ENCODE measurements at regions not wholly inside any gene's neighbourhood (a gene's known extent, or its start where the extent isn't known, plus 50 kb on each side); places are given as distances from the start of the nearest gene placed in this dataset.

- Histone ChIP-seq H3K4me3 (ENCODE audit: low read length) (no peak overlapping the region), H3K4me1 (ENCODE audit: control insufficient read depth, insufficient read depth, low read length) (no peaks in the 10 kb centered on the region), H3K9me3 (ENCODE audit: control insufficient read depth, low read length) (no peaks in the 10 kb centered on the region), H3K27me3 (ENCODE audit: control insufficient read depth, insufficient read depth) (no peaks in the 10 kb centered on the region), H3K27ac (ENCODE audit: low read length) (no peak overlapping the region)
- no peak for ATAC-seq
- peak; percentile 57 to 76 (median 74) for DNase-seq
- 16% methylated on average over 12 of the region's 12 CpGs for WGBS
- intact Hi-C loops (cut with DNase I), result no loop called here
Observed at GRCh38 chr6:3943331-3943765, 94.2 kb downstream of the FAM50B start.

DNA sequence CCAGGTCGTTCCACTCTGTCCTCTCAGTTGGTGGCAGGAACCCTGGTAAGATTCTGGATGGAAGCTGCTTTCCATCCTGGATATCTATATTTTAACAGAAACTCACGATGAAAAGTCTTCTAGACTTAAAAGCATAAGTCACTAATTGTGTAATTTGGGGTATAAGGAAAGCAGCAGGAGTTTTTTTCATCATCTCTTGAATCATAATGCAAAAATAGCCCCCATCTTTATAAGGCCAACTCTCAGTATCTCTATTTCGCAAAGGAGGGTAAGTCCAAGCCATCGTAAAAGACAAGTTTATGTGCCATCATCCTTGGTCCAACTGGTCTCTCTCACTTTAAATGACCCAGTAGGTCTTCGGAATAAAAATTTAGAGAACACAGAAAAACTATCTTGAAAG is 95.1 kb downstream of the FAM50B start:
- H3K4me3 ChIP-seq (ENCODE audit: low read length), result no peak overlapping the region
- DNase-seq, result no peak
- WGBS, result 83% methylated on average over 5 of the region's 5 CpGs
- H3K27me3 ChIP-seq (ENCODE audit: control insufficient read depth, insufficient read depth), result no peaks in the 10 kb centered on the region
- no peaks in the 10 kb centered on the region for H3K4me1 ChIP-seq (ENCODE audit: control insufficient read depth, insufficient read depth, low read length)
- no peaks in the 10 kb centered on the region for H3K9me3 ChIP-seq (ENCODE audit: control insufficient read depth, low read length)
- no peak overlapping the region for H3K27ac ChIP-seq (ENCODE audit: low read length)
- intact Hi-C loops (cut with DNase I), result no loop called here
- no peak for ATAC-seq

DNA sequence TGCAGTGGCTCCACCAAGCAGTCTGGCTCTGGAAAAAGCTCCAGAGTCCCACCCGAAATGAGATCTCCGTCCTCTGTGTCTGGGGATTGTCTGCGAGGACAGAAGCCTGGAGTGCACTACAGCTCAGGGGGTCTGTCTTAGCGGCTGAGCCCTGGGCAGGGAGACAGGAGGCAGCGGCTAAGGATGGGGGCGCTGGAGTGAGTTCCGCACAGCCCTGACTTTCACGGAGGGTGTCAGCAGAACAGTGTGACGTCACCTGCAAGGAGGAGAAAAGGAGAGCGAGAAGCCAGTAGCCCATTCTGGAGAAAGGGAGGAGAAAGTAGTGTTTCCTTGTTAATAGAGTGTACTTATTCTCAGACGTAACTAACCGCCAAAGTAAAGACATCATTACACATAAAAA is 97.6 kb downstream of the FAM50B start:
- 63% methylated on average over 12 of the region's 12 CpGs for WGBS
- intact Hi-C loops (cut with DNase I), result no loop called here
- no peak overlapping the region for H3K27ac ChIP-seq (ENCODE audit: low read length)
- no peaks in the 10 kb centered on the region for H3K9me3 ChIP-seq (ENCODE audit: control insufficient read depth, low read length)
- no peaks in the 10 kb centered on the region for H3K4me1 ChIP-seq (ENCODE audit: control insufficient read depth, insufficient read depth, low read length)
- H3K4me3 ChIP-seq (ENCODE audit: low read length), result no peak overlapping the region
- H3K27me3 ChIP-seq (ENCODE audit: control insufficient read depth, insufficient read depth), result no peaks in the 10 kb centered on the region
- ATAC-seq (peak in 1 of 2 donors; percentile 23), DNase-seq (no peak)

DNA sequence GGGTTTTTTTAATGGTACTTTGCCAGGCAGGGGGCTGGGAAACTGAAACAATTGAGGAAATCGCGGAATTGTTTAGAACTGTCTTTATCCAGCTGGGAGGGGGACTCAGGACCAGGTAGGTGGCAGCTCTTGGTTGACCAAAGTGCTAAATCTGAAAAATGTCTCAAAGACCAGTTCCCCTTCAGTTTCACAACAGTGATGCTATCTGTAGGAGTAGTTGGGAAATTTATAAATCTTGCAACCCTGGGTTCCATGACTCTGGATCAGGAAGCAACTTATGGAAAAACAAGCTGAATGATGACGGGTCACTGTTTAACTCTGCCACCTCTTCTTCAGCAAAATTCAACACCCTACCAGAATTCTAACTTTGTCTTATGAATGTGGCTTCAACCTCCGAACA is 99.7 kb downstream of the FAM50B start:
- WGBS, result 86% methylated on average over 4 of the region's 4 CpGs
- Histone ChIP-seq H3K4me3 (ENCODE audit: low read length) (no peak overlapping the region), H3K27ac (ENCODE audit: low read length) (no peak overlapping the region), H3K27me3 (ENCODE audit: control insufficient read depth, insufficient read depth) (no peaks in the 10 kb centered on the region), H3K4me1 (ENCODE audit: control insufficient read depth, insufficient read depth, low read length) (no peaks in the 10 kb centered on the region), H3K9me3 (ENCODE audit: control insufficient read depth, low read length) (no peaks in the 10 kb centered on the region)
- ATAC-seq (no peak), DNase-seq (no peak)
- intact Hi-C loops (cut with DNase I), result no loop called here

DNA sequence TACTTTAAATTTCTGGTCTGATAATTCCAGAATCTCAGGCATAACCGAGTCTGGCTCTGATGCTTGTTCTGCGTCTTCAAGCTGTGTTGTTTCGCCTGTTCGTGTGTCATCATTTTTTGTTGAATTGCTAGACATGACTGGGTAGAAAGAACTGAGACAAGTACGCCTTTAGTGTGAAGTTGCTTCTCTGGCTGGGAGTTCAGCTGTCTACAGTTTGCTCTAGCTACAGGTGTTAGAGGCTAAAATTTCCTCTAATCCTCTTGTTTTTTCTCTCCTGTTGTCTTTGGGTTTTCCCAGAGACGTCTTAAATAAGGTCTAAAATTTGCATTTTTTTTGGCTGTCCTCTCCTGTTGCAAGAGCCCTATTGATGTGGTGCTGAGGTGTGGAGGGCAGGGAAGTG is 100.3 kb downstream of the FAM50B start:
- H3K27me3 ChIP-seq (ENCODE audit: control insufficient read depth, insufficient read depth), result no peaks in the 10 kb centered on the region
- H3K4me1 ChIP-seq (ENCODE audit: control insufficient read depth, insufficient read depth, low read length), result no peaks in the 10 kb centered on the region
- no peak for DNase-seq
- H3K4me3 ChIP-seq (ENCODE audit: low read length), result no peak overlapping the region
- no peaks in the 10 kb centered on the region for H3K9me3 ChIP-seq (ENCODE audit: control insufficient read depth, low read length)
- WGBS, result 88% methylated on average over 6 of the region's 6 CpGs
- intact Hi-C loops (cut with DNase I), result no loop called here
- H3K27ac ChIP-seq (ENCODE audit: low read length), result no peak overlapping the region
- no peak for ATAC-seq

- Histone ChIP-seq H3K27me3 (ENCODE audit: control insufficient read depth, insufficient read depth) (no peaks in the 10 kb centered on the region), H3K4me1 (ENCODE audit: control insufficient read depth, insufficient read depth, low read length) (no peaks in the 10 kb centered on the region), H3K27ac (ENCODE audit: low read length) (no peak overlapping the region), H3K9me3 (ENCODE audit: control insufficient read depth, low read length) (no peaks in the 10 kb centered on the region), H3K4me3 (ENCODE audit: low read length) (no peak overlapping the region)
- DNase-seq (no peak), ATAC-seq (no peak)
- intact Hi-C loops (cut with DNase I), result no loop called here
- WGBS, result 88% methylated on average over 1 of the region's 1 CpG
Observed at GRCh38 chr6:3956054-3956453, 106.9 kb downstream of the FAM50B start.

- 92% methylated on average over 1 of the region's 1 CpG for WGBS
- H3K4me3 ChIP-seq (ENCODE audit: low read length), result no peak overlapping the region
- no peaks in the 10 kb centered on the region for H3K9me3 ChIP-seq (ENCODE audit: control insufficient read depth, low read length)
- ATAC-seq, result no peak
- DNase-seq, result no peak
- no peaks in the 10 kb centered on the region for H3K27me3 ChIP-seq (ENCODE audit: control insufficient read depth, insufficient read depth)
- no peaks in the 10 kb centered on the region for H3K4me1 ChIP-seq (ENCODE audit: control insufficient read depth, insufficient read depth, low read length)
- H3K27ac ChIP-seq (ENCODE audit: low read length), result no peak overlapping the region
- intact Hi-C loops (cut with DNase I), result no loop called here
Observed at GRCh38 chr6:3957321-3957720, 108.1 kb downstream of the FAM50B start.

DNA sequence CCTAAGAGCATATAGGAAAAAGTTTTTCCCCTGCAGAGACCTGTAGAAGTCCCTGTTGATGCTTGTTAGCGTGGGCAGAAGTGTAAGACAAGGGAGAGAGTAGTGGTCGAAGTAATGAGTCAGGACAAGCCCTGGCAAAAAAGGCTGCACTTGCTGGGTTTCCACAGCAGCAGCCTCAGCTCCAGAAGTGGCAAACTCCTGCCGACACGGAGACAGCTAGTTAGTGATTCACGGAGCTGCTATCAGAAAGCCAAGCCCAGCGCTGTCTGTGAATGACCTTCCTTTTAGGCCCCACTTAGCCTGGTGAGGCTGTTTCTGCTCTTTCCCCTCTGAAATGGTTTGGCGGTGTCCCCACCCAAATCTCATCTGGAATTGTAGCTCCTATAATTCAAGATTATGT is 109.1 kb downstream of the FAM50B start:
- no peaks in the 10 kb centered on the region for H3K27me3 ChIP-seq (ENCODE audit: control insufficient read depth, insufficient read depth)
- DNase-seq, result no peak
- no peak for ATAC-seq
- no peak overlapping the region for H3K27ac ChIP-seq (ENCODE audit: low read length)
- H3K4me1 ChIP-seq (ENCODE audit: control insufficient read depth, insufficient read depth, low read length), result no peaks in the 10 kb centered on the region
- intact Hi-C loops (cut with DNase I), result no loop called here
- H3K9me3 ChIP-seq (ENCODE audit: control insufficient read depth, low read length), result no peaks in the 10 kb centered on the region
- WGBS, result 87% methylated on average over 7 of the region's 7 CpGs
- H3K4me3 ChIP-seq (ENCODE audit: low read length), result no peak overlapping the region

DNA sequence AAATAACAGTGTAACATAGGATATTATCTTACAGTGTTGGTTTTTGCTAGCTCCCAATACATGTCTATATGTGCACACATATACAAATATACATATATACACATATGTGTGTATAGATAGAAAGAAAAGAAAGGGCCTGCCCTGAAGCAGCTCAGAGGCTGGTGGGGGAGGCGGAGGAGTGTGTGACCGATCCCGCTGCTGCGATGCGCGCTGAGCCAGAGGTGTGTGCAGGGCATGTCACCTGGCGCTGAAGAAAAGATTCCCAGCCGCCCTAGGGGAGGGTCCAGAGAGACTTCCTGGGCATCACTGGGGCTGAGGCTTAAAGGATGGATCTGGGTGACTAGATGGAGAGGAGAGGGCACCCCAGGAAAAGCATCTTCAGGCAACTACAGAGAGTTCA is 110.2 kb downstream of the FAM50B start:
- Histone ChIP-seq H3K9me3 (ENCODE audit: control insufficient read depth, low read length) (no peaks in the 10 kb centered on the region), H3K27ac (ENCODE audit: low read length) (no peak overlapping the region), H3K4me3 (ENCODE audit: low read length) (no peak overlapping the region), H3K27me3 (ENCODE audit: control insufficient read depth, insufficient read depth) (no peaks in the 10 kb centered on the region), H3K4me1 (ENCODE audit: control insufficient read depth, insufficient read depth, low read length) (no peaks in the 10 kb centered on the region)
- ATAC-seq (no peak), DNase-seq (no peak)
- WGBS, result 90% methylated on average over 8 of the region's 8 CpGs
- intact Hi-C loops (cut with DNase I), result no loop called here

- intact Hi-C loops (cut with DNase I), result no loop called here
- Histone ChIP-seq H3K27ac (ENCODE audit: low read length) (no peak overlapping the region), H3K4me3 (ENCODE audit: low read length) (no peak overlapping the region), H3K27me3 (ENCODE audit: control insufficient read depth, insufficient read depth) (no peaks in the 10 kb centered on the region), H3K9me3 (ENCODE audit: control insufficient read depth, low read length) (no peaks in the 10 kb centered on the region), H3K4me1 (ENCODE audit: control insufficient read depth, insufficient read depth, low read length) (no peaks in the 10 kb centered on the region)
- WGBS, result 88% methylated on average over 5 of the region's 5 CpGs
- ATAC-seq, result no peak
- DNase-seq, result no peak
Observed at GRCh38 chr6:3960754-3961361, 111.7 kb downstream of the FAM50B start.

GRCh38 chr6:3961581-3962215 is 112.5 kb downstream of the FAM50B start:
- Histone ChIP-seq H3K4me1 (ENCODE audit: control insufficient read depth, insufficient read depth, low read length) (no peaks in the 10 kb centered on the region), H3K27me3 (ENCODE audit: control insufficient read depth, insufficient read depth) (no peaks in the 10 kb centered on the region), H3K9me3 (ENCODE audit: control insufficient read depth, low read length) (no peaks in the 10 kb centered on the region), H3K27ac (ENCODE audit: low read length) (no peak overlapping the region), H3K4me3 (ENCODE audit: low read length) (no peak overlapping the region)
- DNase-seq (no peak), ATAC-seq (no peak)
- intact Hi-C loops (cut with DNase I), result no loop called here
- WGBS, result 84% methylated on average over 7 of the region's 7 CpGs

All from right cardiac atrium (tissue), 5 donors.